ENCODE measurements at regions not wholly inside any gene's neighbourhood (a gene's known extent, or its start where the extent isn't known, plus 50 kb on each side); places are given as distances from the start of the nearest gene placed in this dataset.

- H3K4me2 ChIP-seq, result no peak overlapping the region
- H3K9me3 Mint-ChIP-seq, result no peaks in the 10 kb centered on the region
Measured at GRCh38 chr1:106447466-106447865, 609.0 kb upstream of the PRMT6 start.

GRCh38 chr1:106456832-106457231 lies 599.6 kb upstream of the PRMT6 start:
- no peak overlapping the region for H3K27ac ChIP-seq
- H3K9ac ChIP-seq, result no peak overlapping the region
- H3K4me1 ChIP-seq, result no peaks in the 10 kb centered on the region
- Mint-ChIP-seq H3K4me3 (no peak overlapping the region), H3K9me3 (no peaks in the 10 kb centered on the region), H3K36me3 (no peaks in the 10 kb centered on the region), H3K27ac (no peak overlapping the region), H3K27me3 (ENCODE audit: insufficient read depth, low read depth) (no peaks in the 10 kb centered on the region), H3K4me1 (no peaks in the 10 kb centered on the region)
- no peaks in the 10 kb centered on the region for H3F3A ChIP-seq (ENCODE audit: low read depth)
- H3K36me3 ChIP-seq, result no peaks in the 10 kb centered on the region
- H3K4me2 ChIP-seq, result no peak overlapping the region
- no peaks in the 10 kb centered on the region for H4K20me1 ChIP-seq (ENCODE audit: low read depth)
- no peak overlapping the region for H3K4me3 ChIP-seq
- H3K79me2 ChIP-seq (ENCODE audit: low read depth), result no peaks in the 10 kb centered on the region
- H3K9me3 ChIP-seq (ENCODE audit: low read depth), result no peaks in the 10 kb centered on the region
- TF ChIP-seq CTCF (IDR thresholded peaks at IDR 0.05) (no peak), EZH2phosphoT487 (IDR thresholded peaks at IDR 0.05) (no peak), EZH2 (IDR thresholded peaks at IDR 0.05) (no peak)
- no peaks in the 10 kb centered on the region for H3K27me3 ChIP-seq
- no peak for DNase-seq (ENCODE audit: low spot score)
- H2AFZ ChIP-seq (replicated peaks), result no peak overlapping the region

More at GRCh38 chr1:106447466-106447865, 609.0 kb upstream of the PRMT6 start:
- Mint-ChIP-seq H3K27ac (no peak overlapping the region), H3K4me1 (no peaks in the 10 kb centered on the region), H3K4me3 (no peak overlapping the region), H3K27me3 (ENCODE audit: insufficient read depth, low read depth) (no peaks in the 10 kb centered on the region), H3K36me3 (no peaks in the 10 kb centered on the region)
- H3K9me3 ChIP-seq (ENCODE audit: low read depth), result no peaks in the 10 kb centered on the region
- TF ChIP-seq EZH2phosphoT487 (IDR thresholded peaks at IDR 0.05), result no peak
- no peak for TF ChIP-seq CTCF (IDR thresholded peaks at IDR 0.05)
- TF ChIP-seq EZH2 (IDR thresholded peaks at IDR 0.05), result no peak
- no peaks in the 10 kb centered on the region for H3K79me2 ChIP-seq (ENCODE audit: low read depth)
- H3K4me3 ChIP-seq, result no peak overlapping the region
- H2AFZ ChIP-seq (replicated peaks), result peak overlapping the region; percentile 70
- no peak for DNase-seq (ENCODE audit: low spot score)
- no peak overlapping the region for H3K27ac ChIP-seq
- no peak overlapping the region for H3K9ac ChIP-seq
- no peaks in the 10 kb centered on the region for H3K27me3 ChIP-seq
- H3F3A ChIP-seq (ENCODE audit: low read depth), result no peaks in the 10 kb centered on the region
- no peaks in the 10 kb centered on the region for H3K4me1 ChIP-seq
- no peaks in the 10 kb centered on the region for H4K20me1 ChIP-seq (ENCODE audit: low read depth)
- H3K36me3 ChIP-seq, result no peaks in the 10 kb centered on the region

- no peak overlapping the region for H3K9ac ChIP-seq
- H3K27ac ChIP-seq, result no peak overlapping the region
- no peak overlapping the region for H3K4me2 ChIP-seq
- H3K27me3 ChIP-seq, result no peaks in the 10 kb centered on the region
- H3K9me3 ChIP-seq (ENCODE audit: low read depth), result no peaks in the 10 kb centered on the region
- no peaks in the 10 kb centered on the region for H3K36me3 Mint-ChIP-seq
- H3K36me3 ChIP-seq, result no peaks in the 10 kb centered on the region
- H4K20me1 ChIP-seq (ENCODE audit: low read depth), result no peaks in the 10 kb centered on the region
- H3K27me3 Mint-ChIP-seq (ENCODE audit: insufficient read depth, low read depth), result no peaks in the 10 kb centered on the region
- no peaks in the 10 kb centered on the region for H3K4me1 Mint-ChIP-seq
- no peaks in the 10 kb centered on the region for H3K79me2 ChIP-seq (ENCODE audit: low read depth)
- H2AFZ ChIP-seq (replicated peaks), result no peak overlapping the region
- TF ChIP-seq CTCF (IDR thresholded peaks at IDR 0.05), result no peak
- no peak for TF ChIP-seq EZH2phosphoT487 (IDR thresholded peaks at IDR 0.05)
- no peak for TF ChIP-seq EZH2 (IDR thresholded peaks at IDR 0.05)
- H3K9me3 Mint-ChIP-seq, result no peaks in the 10 kb centered on the region
- H3K27ac Mint-ChIP-seq, result no peak overlapping the region
- DNase-seq (ENCODE audit: low spot score), result no peak
- H3F3A ChIP-seq (ENCODE audit: low read depth), result no peaks in the 10 kb centered on the region
- H3K4me1 ChIP-seq, result no peaks in the 10 kb centered on the region
- no peak overlapping the region for H3K4me3 Mint-ChIP-seq
- H3K4me3 ChIP-seq, result no peak overlapping the region
Measured at GRCh38 chr1:106457368-106457767, 599.1 kb upstream of the PRMT6 start.
